ENCODE measurements at regions not wholly inside any gene's neighbourhood (a gene's known extent, or its start where the extent isn't known, plus 50 kb on each side); places are given as distances from the start of the nearest gene placed in this dataset.

DNA sequence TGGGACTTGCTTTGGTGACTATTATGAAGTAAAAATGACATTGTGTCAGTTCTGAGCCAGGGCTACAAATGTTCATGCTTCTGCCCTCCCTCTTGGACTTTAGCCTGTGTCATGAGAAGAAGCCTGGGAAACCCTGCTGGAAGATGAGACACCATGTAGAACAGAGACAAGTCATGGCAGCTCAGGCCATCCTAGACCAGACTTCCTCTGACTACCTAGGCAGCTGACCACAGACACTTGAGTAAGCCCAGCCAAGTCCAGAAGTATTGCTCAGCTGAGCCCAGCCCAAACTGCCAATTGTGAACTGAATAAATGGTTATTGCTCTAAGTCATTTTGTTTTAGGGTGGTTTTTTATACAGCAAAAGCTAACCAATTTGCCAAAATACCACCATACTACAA lies 467.6 kb upstream of the CNKSR2 start:
- DNase-seq, result no peak
- intact Hi-C loops (cut with DNase I; ENCODE audit: low total_unique reads), result no loop called here
- no peak overlapping the region for H3K27ac ChIP-seq

DNA sequence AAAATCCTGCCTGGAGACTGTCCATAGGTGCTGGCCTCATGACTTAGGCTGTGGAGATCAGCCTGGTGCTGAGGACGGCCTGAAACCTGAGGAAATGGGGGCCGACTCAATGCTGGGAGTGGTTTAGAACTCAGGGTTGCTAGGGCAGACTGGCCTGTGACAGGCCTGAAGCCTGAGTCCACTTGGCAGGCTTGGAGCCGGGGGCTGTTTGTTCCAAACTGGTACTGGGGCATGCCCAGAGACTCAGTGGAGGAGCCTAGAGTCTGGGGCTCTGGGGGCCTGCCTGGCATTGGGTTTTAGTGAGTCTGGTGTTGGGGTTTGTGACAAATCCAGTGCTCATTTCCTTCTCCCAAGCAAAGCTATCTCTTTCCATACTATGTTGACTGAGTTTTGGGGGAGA lies 489.7 kb upstream of the CNKSR2 start:
- H3K36me3 ChIP-seq, result no peaks in the 10 kb centered on the region
- no peak overlapping the region for H3K27ac ChIP-seq
- peaks cover 0 to 7% of the 10 kb centered on the region in 2 donors for H3K27me3 ChIP-seq
- TF ChIP-seq POLR2A (IDR thresholded peaks at IDR 0.05), result no peak
- H3K4me3 ChIP-seq, result no peak overlapping the region
- no peaks in the 10 kb centered on the region for H3K4me1 ChIP-seq
- DNase-seq, result no peak
- intact Hi-C loops (cut with DNase I; ENCODE audit: low total_unique reads), result no loop called here
- H3K9me3 ChIP-seq, result no peaks in the 10 kb centered on the region

More for the DNA sequence above, 467.6 kb upstream of the CNKSR2 start:
- H3K36me3 ChIP-seq, result no peaks in the 10 kb centered on the region
- no peaks in the 10 kb centered on the region for H3K27me3 ChIP-seq
- H3K4me1 ChIP-seq, result no peaks in the 10 kb centered on the region
- H3K4me3 ChIP-seq, result no peak overlapping the region
- TF ChIP-seq, protein P1, sequence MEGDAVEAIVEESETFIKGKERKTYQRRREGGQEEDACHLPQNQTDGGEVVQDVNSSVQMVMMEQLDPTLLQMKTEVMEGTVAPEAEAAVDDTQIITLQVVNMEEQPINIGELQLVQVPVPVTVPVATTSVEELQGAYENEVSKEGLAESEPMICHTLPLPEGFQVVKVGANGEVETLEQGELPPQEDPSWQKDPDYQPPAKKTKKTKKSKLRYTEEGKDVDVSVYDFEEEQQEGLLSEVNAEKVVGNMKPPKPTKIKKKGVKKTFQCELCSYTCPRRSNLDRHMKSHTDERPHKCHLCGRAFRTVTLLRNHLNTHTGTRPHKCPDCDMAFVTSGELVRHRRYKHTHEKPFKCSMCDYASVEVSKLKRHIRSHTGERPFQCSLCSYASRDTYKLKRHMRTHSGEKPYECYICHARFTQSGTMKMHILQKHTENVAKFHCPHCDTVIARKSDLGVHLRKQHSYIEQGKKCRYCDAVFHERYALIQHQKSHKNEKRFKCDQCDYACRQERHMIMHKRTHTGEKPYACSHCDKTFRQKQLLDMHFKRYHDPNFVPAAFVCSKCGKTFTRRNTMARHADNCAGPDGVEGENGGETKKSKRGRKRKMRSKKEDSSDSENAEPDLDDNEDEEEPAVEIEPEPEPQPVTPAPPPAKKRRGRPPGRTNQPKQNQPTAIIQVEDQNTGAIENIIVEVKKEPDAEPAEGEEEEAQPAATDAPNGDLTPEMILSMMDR (IDR thresholded peaks at IDR 0.05), result no peak
- no peak for TF ChIP-seq POLR2A (IDR thresholded peaks at IDR 0.05)
- H3K9me3 ChIP-seq, result no peaks in the 10 kb centered on the region

DNA sequence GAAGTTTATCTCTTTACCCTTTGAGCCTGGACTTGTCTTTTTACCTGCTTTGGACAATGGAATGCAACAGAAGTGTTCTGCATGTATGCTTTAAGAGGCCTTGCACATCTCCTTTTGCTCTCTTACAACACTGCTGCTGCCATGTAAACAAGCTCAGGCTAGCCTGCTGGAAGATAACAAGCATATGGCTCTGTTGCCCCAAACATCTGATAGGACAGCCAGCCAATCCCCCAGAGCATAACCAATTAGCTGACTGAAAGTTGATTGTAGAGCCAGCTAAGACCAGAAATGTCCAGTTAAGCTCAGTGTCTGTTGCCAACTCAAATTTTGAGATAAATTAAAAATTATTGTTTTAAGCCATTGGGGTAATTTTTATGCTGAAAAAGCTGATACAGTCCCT lies 510.6 kb upstream of the CNKSR2 start:
- TF ChIP-seq, protein P1 (IDR thresholded peaks at IDR 0.05), result no peak
- TF ChIP-seq POLR2A (IDR thresholded peaks at IDR 0.05), result no peak
- Histone ChIP-seq H3K36me3 (no peaks in the 10 kb centered on the region), H3K27me3 (no peaks in the 10 kb centered on the region), H3K9me3 (peaks cover 0 to 4% of the 10 kb centered on the region in 2 donors), H3K4me3 (no peak overlapping the region), H3K4me1 (no peaks in the 10 kb centered on the region), H3K27ac (no peak overlapping the region)
- no peak for DNase-seq
- intact Hi-C loops (cut with DNase I; ENCODE audit: low total_unique reads), result no loop called here

DNA sequence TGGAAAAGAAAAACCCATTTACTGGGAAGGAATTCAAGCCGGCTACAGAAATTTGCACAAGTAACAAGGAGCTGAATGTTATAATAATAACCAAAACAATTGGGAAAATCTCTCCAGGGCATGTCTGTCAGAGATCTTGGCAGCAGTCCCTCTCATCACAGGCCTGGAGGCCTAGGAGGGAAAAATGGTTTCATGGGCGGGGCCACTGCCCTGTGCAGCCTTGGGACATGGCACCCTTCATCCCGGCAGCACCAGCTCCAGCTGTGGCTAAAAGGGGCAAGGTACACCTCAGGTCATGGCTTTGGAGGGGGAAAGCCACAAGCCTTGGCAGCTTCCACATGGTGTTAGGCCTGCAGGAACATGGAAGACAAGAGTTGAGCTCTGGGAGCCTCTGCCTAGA lies 513.1 kb upstream of the CNKSR2 start:
- no peak overlapping the region for H3K4me3 ChIP-seq
- no peak overlapping the region for H3K27ac ChIP-seq
- intact Hi-C loops (cut with DNase I; ENCODE audit: low total_unique reads), result no loop called here
- no peaks in the 10 kb centered on the region for H3K27me3 ChIP-seq
- peaks cover 0 to 4% of the 10 kb centered on the region in 2 donors for H3K9me3 ChIP-seq
- no peak for DNase-seq
- TF ChIP-seq, protein P1 (IDR thresholded peaks at IDR 0.05), result no peak
- TF ChIP-seq POLR2A (IDR thresholded peaks at IDR 0.05), result no peak
- H3K4me1 ChIP-seq, result no peaks in the 10 kb centered on the region
- H3K36me3 ChIP-seq, result no peaks in the 10 kb centered on the region

DNA sequence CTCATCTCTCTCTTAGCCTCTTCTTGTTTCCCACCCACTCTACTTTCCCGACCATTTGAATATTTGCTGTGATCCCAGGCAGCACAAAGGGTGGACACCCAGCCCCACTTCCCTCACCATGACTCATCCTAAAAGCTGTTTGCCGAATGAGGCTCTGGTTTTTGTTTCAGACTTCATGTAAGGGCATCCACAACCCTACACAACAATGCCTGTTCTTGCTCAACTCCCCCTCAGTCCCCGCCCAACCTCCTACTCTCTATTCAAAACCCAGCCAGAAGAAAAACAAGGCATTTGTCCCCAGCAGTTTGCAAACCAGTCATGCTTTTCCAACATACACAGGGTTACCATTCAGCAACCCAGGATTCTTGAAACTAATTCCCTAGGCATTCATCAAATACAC lies 516.5 kb upstream of the CNKSR2 start:
- H3K9me3 ChIP-seq, result peaks cover 0 to 4% of the 10 kb centered on the region in 2 donors
- DNase-seq, result no peak
- H3K4me3 ChIP-seq, result no peak overlapping the region
- H3K36me3 ChIP-seq, result no peaks in the 10 kb centered on the region
- intact Hi-C loops (cut with DNase I; ENCODE audit: low total_unique reads), result no loop called here
- H3K27me3 ChIP-seq, result no peaks in the 10 kb centered on the region
- TF ChIP-seq, protein P1 (IDR thresholded peaks at IDR 0.05), result no peak
- TF ChIP-seq POLR2A (IDR thresholded peaks at IDR 0.05), result no peak
- no peaks in the 10 kb centered on the region for H3K4me1 ChIP-seq
- no peak overlapping the region for H3K27ac ChIP-seq

DNA sequence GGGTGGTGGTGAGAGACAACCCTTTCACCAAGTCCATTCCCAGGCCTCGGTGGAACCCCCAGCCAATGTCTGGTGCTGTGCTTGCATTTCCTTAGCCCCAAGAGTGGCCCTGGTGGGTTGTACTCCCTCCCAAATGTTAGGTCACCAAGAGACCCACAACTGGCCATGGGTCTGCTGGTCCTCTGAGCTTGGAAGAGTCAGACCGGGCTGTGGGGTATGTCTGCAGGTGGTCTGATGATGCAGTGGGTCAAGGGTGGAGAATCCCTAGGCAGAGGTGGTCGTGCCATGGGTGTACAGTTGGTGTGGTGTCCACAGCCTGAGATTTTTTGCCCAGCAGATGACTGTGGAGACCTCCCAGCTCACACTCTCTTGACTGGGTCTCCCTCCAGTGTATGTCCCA lies 535.7 kb upstream of the CNKSR2 start:
- no peaks in the 10 kb centered on the region for H3K4me1 ChIP-seq
- H3K4me3 ChIP-seq, result no peak overlapping the region
- no peaks in the 10 kb centered on the region for H3K27me3 ChIP-seq
- H3K27ac ChIP-seq, result no peak overlapping the region
- TF ChIP-seq, protein P1 (IDR thresholded peaks at IDR 0.05), result no peak
- TF ChIP-seq POLR2A (IDR thresholded peaks at IDR 0.05), result no peak
- H3K9me3 ChIP-seq, result no peaks in the 10 kb centered on the region
- no peak for DNase-seq
- H3K36me3 ChIP-seq, result no peaks in the 10 kb centered on the region
- intact Hi-C loops (cut with DNase I; ENCODE audit: low total_unique reads), result no loop called here
